ENCODE measurements at regions not wholly inside any gene's neighbourhood (a gene's known extent, or its start where the extent isn't known, plus 50 kb on each side); places are given as distances from the start of the nearest gene placed in this dataset.

DNA sequence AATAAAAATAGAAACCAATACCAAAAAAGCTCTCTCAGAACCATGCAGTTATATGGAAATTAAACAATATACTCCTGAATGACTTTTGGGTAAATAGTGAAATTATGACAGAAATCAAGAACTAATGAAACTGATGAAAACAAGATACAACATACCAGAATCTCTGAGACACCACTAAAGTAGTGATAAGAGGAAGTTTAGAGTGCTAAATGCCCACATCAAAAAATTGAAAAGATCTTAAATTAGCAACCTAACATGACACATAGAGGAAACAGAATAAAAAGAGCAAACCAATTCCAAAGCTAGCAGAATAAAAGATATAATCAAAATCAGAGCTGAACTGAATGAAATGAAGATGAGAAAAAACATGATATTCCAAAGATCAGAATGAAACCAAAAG, 430.9 kb downstream of the LTN1 start:
- TF ChIP-seq, protein P1, sequence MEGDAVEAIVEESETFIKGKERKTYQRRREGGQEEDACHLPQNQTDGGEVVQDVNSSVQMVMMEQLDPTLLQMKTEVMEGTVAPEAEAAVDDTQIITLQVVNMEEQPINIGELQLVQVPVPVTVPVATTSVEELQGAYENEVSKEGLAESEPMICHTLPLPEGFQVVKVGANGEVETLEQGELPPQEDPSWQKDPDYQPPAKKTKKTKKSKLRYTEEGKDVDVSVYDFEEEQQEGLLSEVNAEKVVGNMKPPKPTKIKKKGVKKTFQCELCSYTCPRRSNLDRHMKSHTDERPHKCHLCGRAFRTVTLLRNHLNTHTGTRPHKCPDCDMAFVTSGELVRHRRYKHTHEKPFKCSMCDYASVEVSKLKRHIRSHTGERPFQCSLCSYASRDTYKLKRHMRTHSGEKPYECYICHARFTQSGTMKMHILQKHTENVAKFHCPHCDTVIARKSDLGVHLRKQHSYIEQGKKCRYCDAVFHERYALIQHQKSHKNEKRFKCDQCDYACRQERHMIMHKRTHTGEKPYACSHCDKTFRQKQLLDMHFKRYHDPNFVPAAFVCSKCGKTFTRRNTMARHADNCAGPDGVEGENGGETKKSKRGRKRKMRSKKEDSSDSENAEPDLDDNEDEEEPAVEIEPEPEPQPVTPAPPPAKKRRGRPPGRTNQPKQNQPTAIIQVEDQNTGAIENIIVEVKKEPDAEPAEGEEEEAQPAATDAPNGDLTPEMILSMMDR (IDR thresholded peaks at IDR 0.05; ENCODE audit: insufficient read depth, low read length, poor library complexity, severe bottlenecking), result no peak
- TF ChIP-seq EZH2phosphoT487 (conservative IDR thresholded peaks at IDR 0.05; ENCODE audit: low read length), result no peak
